ENCODE measurements at regions not wholly inside any gene's neighbourhood (a gene's known extent, or its start where the extent isn't known, plus 50 kb on each side); places are given as distances from the start of the nearest gene placed in this dataset.

DNA sequence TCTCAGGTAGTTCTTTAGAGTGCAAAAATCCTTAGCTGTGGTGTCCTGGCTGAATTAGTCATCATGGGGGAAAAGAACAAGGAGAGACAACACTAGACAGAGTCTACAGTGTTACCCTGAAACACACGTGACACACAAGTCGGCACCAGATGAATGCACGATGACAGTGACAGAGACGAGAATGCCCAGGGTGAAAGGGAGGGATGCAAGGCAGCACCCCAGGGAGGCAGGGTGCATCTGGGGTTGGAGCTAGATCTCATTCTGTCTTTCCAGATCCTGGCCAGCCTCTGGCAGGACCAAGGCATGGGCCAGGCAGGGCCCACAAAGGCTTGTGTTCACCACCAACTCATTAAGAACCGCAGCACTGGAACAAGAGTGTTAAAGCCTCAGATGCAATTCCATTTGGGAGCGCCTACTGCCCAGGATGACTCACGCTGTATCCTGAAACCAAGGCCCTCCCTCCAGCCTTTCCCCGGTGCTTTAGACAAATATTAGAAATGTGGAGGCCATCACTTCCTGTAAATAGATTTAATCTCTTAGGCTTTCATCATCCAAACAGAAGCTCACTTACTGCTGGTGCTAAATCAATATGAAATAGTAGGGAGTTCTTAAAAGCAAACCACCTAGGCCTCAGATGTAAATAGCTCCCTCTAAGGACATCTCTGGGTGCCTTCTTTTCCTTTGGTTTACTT, 56.1 kb downstream of the IRX2 start:
- TF ChIP-seq JUNB (IDR thresholded peaks at IDR 0.05; ENCODE audit: unreplicated experiment) (no peak), EZH2phosphoT487 (IDR thresholded peaks at IDR 0.05; ENCODE audit: unreplicated experiment) (no peak), NANOG (IDR thresholded peaks at IDR 0.05; ENCODE audit: borderline replicate concordance) (no peak), EZH2 (IDR thresholded peaks at IDR 0.05; ENCODE audit: low read depth, unreplicated experiment) (no peak), POLR2AphosphoS5 (IDR thresholded peaks at IDR 0.05; ENCODE audit: low read depth) (no peak), CREB1 (CRISPR knock-in tag; IDR thresholded peaks at IDR 0.05; ENCODE audit: low read depth) (no peak)
- TF ChIP-seq, protein P1, sequence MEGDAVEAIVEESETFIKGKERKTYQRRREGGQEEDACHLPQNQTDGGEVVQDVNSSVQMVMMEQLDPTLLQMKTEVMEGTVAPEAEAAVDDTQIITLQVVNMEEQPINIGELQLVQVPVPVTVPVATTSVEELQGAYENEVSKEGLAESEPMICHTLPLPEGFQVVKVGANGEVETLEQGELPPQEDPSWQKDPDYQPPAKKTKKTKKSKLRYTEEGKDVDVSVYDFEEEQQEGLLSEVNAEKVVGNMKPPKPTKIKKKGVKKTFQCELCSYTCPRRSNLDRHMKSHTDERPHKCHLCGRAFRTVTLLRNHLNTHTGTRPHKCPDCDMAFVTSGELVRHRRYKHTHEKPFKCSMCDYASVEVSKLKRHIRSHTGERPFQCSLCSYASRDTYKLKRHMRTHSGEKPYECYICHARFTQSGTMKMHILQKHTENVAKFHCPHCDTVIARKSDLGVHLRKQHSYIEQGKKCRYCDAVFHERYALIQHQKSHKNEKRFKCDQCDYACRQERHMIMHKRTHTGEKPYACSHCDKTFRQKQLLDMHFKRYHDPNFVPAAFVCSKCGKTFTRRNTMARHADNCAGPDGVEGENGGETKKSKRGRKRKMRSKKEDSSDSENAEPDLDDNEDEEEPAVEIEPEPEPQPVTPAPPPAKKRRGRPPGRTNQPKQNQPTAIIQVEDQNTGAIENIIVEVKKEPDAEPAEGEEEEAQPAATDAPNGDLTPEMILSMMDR (conservative IDR thresholded peaks at IDR 0.05; ENCODE audit: low read depth in 2 of 2), result no peak
- TF ChIP-seq, protein P2, sequence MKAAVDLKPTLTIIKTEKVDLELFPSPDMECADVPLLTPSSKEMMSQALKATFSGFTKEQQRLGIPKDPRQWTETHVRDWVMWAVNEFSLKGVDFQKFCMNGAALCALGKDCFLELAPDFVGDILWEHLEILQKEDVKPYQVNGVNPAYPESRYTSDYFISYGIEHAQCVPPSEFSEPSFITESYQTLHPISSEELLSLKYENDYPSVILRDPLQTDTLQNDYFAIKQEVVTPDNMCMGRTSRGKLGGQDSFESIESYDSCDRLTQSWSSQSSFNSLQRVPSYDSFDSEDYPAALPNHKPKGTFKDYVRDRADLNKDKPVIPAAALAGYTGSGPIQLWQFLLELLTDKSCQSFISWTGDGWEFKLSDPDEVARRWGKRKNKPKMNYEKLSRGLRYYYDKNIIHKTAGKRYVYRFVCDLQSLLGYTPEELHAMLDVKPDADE (IDR thresholded peaks at IDR 0.05), result no peak
- TF ChIP-seq, protein P3, sequence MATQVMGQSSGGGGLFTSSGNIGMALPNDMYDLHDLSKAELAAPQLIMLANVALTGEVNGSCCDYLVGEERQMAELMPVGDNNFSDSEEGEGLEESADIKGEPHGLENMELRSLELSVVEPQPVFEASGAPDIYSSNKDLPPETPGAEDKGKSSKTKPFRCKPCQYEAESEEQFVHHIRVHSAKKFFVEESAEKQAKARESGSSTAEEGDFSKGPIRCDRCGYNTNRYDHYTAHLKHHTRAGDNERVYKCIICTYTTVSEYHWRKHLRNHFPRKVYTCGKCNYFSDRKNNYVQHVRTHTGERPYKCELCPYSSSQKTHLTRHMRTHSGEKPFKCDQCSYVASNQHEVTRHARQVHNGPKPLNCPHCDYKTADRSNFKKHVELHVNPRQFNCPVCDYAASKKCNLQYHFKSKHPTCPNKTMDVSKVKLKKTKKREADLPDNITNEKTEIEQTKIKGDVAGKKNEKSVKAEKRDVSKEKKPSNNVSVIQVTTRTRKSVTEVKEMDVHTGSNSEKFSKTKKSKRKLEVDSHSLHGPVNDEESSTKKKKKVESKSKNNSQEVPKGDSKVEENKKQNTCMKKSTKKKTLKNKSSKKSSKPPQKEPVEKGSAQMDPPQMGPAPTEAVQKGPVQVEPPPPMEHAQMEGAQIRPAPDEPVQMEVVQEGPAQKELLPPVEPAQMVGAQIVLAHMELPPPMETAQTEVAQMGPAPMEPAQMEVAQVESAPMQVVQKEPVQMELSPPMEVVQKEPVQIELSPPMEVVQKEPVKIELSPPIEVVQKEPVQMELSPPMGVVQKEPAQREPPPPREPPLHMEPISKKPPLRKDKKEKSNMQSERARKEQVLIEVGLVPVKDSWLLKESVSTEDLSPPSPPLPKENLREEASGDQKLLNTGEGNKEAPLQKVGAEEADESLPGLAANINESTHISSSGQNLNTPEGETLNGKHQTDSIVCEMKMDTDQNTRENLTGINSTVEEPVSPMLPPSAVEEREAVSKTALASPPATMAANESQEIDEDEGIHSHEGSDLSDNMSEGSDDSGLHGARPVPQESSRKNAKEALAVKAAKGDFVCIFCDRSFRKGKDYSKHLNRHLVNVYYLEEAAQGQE (IDR thresholded peaks at IDR 0.05; ENCODE audit: unreplicated experiment), result no peak

Data from GM23338 (cell line).